ENCODE measurements at regions not wholly inside any gene's neighbourhood (a gene's known extent, or its start where the extent isn't known, plus 50 kb on each side); places are given as distances from the start of the nearest gene placed in this dataset.
A peak's percentile ranks its signal among the peaks of the same experiment; 100 is the strongest.

DNA sequence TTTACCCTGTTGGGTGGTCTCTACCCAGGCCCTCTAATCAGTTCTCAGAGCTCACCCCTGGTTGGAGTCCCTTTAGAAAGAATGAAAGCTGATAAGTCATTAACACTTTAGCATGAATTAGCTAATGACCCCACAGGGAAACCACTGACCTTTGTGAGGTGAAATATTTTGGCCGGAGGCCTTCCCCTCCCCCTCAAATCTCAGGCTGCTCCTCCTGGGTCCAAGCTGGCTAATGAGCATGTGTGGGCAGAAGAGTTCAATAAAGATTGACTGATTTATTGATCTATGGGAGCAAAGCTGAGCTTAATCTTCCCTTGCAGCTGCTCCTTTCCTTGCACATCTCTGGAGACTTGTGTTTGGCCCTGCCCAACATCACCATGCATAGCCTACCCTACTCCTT, 78.8 kb upstream of the CCDC85A start:
- DNase-seq = no peak

DNA sequence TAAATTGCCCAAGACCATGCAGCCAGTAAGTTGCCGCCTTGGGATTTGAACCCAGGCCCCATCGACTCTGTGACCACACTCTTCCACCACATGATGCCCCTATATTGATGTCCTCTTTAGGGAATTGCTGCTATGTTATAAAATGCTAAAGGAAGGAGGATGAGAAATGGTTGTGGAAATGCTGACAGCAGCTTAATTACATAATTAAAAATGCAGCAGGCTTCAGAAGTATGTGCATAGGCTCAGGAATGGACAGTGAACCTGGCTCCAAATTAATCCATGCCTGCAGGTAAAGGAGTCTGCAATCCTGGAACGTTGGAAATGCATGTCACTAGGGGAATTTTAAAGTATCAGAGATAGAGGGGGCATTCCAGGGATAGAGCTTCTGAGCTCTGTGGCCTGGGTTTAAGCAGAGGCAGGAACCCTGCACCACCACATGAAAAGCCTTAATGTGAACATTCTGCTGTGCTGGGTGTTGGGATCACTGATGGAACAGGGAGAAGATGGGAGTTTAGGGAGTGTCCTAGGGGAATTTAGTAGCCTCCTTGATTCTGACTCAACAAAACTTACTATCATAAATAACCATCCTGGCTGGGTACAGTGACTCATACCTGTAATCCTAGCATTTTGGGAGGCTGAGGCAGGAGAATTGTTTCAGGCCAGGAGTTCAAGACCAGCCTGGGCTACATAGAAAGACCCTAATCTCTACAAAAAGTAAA, 76.1 kb upstream of the CCDC85A start:
- DNase-seq = no peak

DNA sequence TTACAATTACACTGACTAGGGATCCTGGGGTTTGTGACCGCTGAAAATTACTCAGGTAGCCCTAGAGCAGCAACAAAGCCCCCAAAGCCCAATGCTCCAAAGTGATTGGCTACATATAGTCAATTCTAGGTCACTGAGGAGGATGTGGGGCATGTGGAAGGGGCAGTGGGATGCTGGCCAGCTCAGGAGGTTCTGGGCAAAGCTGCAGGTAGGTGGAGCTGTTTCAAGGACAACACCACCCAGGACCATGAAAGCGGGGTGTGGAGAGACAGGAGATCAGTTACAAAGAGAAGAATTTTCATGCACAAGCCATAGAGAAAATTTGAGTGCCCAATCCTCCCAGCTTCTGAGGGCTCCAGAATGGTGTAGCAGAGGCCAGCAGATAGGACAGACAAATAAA, 75.0 kb upstream of the CCDC85A start:
- DNase-seq = no peak

DNA sequence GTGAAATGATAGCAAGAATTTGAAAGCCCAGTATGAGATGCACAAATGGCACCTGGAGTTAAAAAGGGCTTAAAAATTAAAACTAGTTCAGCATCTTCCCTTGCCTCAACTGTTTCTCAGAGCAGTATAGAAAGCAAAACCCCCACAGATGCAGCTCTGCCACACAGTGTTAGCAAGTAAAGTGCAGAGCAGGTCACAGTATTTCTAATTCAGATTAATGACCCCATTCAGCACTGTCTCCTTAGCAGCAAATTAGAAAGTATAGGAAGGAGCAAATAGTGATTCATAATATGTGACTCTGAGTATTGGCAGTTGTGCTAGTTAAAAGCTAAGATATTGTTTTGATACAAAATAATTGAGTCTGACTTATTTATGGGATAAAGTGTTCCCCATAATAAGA, 73.8 kb upstream of the CCDC85A start:
- no peak for DNase-seq

DNA sequence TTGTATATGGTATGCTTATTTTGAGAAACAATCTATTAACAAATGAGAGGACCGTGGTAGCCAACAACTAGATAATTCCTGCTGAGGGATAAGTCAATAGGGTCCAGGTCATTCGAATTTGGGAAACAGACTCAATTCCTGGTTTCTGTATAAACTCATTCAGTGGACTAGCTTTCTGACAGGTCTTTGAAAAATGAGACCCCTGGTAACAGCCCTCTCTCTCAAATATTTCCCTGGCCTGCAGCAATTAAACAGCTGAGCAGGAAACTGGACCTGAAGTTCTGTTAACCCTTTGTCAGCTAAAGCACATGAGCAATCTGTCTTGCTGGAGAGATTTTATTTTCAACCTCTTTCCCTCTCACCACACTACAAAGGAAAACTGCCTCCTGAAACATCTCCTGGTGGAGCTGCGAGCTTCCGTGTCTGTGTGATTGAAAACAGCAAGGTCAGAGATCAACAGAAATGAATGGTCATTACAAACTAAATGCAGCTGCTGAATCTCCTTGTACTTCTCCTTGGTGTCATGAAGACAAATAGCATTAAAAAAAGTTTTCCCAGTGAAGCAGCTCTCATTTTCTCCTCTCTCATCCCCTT, 70.3 kb upstream of the CCDC85A start:
- no peak for DNase-seq

DNA sequence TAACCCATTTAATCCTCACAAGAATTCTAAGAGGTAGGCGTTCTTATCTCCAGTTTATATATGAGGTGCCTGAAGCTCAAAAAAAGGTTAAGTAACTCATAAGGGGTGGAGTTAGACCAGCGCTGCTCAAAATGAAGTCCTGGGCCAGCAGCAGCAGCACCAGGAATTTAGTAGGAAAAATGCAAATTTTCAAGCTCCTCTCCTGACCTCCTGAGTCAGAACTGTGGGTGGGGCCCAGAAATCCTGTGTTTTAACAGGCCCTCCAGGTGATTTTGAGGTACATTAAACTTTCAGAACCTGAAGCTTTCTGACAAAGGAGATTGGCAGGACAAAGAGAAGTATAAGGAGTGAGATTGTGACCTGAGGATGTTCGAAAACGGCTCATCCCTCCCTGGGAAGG, 66.0 kb upstream of the CCDC85A start:
- no peak for DNase-seq

DNA sequence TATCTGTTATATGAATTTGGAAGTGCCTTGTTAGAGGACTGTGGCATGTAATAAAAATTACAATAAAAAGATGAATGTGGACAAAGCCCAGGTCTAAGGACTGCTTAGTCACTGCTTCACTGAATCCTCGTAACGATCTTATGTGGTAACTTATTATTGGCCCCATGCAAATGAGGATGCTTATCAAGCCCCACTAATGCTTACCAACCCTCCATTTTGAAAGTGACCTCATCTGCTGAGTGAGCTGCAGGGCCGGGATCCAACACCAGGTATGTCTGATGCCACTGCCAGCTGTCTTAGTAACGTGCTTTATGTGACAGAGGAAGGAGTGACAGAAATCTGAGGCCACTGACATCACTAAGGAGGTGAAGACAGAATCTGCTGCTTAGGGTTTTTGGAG, 65.3 kb upstream of the CCDC85A start:
- no peak for DNase-seq

DNA sequence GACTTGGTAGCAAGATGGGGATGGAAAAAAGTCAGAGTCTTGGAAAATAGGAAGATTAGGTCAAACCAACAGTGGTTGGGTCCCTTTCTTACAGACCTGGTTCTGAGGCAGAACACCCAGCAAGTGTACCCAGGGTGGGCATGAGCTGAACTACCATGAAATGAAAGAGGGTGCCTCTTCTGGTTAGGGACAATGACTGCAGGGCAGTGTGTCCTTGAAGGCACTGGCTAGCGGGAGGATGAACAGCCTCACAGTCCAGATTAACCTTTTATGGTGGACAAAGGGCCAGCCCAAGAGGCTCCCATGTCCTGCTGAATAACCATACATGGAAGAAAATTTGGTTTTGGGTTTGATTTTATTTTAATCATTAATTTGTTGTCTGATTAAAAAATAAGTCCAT, 61.8 kb upstream of the CCDC85A start:
- no peak for DNase-seq

DNA sequence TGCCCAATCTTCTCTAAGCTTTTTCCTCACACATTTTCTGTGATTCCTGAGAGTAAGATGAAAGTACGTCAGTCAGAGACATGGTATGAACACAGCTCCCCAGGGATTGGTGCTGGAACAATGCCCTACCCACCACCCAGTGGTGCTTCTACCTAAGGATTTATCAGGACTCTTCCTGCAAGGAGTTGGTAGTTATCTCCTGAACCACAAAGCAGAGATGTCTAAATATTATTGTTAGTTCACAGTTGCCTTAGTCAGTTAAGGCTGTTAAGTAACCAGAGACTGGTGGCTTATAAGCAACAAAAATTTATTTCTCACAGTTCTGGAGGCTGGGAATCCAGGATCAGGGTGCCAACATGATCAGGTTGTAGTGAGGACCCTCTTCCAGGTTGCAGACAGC, 60.3 kb upstream of the CCDC85A start:
- no peak for DNase-seq

DNA sequence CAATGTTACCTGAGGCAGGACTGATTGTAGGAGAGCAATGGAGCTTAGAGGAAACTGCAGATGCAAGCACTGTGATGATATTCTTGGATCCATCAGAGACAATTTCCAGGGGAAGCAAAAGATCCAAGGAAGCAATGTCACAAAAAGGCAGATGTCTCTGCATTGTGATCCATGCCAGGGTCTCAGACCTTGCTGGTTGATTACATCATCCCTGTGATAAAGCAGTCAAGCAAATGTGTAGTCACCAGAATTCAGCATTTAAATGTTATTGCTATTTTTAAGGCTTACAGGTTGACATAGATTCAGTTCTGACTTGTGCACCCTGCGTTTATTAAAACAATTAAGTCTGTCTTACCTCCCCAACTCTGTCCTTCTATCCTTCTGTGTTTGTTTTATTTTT, 56.8 kb upstream of the CCDC85A start:
- no peak for DNase-seq

DNA sequence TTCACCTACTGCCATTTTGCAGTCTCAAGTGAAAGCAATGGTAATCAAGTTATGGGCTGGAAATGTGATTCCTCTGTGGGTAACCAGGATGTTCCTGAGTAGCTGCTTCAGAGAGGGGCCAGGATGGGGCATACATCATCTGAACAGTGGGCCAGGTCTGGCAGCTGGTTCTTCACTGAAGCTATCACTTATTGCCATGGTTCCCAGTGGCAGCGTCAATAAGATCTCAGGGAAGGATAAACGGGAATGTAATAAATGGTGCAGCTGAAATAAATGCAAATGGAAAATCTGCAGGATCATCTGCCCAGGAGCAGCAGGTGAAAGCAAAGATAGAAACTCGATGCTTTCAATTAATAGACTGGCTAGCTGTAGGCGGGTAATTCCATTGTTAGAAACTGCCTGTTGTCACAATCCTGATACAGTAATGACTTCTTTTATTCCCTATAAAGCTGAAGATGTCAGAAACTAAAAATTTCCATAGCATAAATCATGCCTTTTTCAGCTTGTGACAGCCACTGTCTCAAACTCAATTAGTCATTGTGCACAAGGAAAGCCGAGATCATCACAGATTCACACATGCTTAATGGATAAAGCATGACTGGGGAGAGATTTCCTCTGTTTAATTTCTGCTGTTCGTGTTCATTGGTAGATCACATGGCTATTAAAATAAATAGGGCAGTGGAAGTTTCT, 56.2 kb upstream of the CCDC85A start:
- DNase-seq = no peak

DNA sequence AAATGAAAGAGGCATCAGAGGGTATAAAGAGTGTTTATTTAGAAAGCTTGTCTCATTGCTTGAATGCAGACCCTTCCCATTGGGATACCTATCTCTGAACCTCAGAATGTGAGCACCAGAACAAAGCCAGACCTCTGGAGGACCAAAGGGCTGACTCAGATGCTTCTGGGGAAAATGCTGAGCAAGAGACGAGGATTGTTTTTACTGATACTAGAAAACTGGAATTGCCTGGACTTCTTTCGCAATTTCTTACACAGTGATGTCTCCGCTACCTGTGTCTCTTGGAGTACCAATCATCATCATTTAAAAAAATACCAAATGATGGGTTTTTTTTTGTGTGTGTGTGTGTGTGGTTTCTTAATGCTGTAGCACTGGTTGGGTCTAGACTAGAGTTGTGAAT, 55.6 kb upstream of the CCDC85A start:
- DNase-seq = no peak

DNA sequence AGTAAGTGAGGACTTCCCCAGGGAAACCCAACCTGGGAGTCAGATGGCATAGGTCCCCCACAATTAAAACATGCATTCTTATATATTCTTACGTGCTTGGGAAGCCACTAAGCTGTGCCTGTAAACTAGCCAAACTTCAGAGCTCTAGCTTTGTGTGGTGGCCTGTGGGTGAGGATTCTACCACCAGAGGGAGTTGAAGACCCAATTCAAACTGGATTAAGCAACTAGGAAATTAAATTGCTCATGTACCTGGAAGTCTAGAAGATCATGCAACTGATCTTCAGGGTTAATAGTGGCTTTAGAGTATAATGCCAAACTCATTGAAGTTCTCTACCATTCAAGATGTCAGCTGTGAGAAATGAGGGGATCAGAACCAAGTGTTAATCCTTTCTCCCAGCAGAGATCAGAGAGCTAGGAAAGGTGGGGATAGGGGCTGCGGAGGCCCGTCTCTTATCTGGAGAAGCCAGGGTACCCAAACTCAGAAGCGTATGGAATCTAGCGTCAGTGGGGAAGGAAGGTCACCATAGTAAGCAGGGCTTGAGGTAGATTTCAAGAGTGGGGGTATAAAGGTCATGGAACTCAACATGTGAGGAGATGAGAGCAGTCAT, 53.2 kb upstream of the CCDC85A start:
- peak; percentile 6 for DNase-seq

DNA sequence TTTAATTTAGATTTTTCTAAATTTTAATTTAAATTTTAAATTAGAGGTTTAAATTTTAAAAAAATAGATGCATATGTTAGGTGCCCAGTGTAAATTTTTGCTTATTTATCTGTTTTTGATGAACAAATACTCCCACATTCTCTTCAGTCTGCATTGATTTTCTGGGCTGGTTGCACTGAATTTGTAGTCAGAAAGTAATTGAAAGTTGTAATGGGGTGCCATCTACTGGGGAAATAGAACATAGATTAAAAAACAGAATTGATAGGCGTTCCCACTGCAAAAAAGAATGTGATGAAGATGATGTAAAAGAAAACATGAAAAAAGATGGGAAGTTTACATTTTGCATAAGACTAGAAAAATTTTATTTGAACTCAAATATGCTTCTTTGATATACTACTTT, 51.7 kb upstream of the CCDC85A start:
- DNase-seq = peak; percentile 36

DNA sequence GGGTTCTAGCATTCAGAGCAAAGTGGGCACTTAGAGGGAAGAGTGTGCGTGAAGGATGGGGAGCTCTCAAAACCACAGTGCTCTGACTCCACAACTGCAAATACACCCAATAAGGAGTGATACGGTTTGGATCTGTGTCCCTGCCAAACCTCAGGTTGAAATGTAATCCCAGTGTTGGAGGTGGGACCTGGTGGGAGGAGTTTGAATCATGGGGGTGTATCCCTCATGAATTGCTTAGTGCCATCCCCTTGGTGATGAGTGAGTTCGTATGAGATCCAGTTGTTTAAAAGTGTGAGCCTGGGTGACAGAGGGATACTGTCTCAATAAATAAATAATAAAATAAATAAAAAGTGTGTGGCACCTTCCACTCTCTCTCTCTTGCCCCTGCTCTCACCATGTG, 50.3 kb upstream of the CCDC85A start:
- no peak for DNase-seq

DNA sequence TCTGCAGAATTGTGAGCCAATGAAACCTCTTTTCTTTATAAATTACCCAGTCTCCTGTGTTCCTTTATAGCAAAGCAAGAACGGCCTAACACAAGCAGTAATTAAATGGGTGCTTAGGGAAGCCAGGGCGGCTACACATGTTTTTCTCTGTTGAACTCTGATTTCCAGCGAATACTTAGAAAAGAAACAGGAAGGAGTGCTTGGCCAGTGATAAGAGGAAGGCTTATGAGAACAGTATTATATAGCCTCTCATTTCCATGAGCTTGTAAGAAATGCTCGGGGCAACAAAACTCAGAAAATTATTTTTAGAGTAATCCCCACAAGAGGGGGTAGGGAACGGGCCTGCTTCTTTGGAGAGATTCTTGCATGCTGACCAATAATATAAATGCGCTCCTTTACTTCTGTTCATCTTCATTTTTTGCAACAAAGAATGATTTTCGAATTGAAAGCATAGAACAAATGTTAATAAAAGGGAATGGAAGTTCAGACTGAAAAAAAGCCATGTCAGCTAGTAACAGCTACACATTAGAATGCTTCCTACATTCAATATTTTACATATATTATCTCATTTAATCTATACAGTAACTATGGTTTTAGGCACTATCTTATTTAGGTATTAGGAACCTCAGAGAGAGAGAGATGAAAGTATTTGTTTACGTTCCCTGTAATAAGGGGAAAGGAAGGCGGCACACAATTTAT, 49.7 kb upstream of the CCDC85A start:
- DNase-seq = no peak

All from activated CD4-positive, alpha-beta T cell treated with anti-CD3 and anti-CD28 coated beads, Interleukin-10, Interleukin-2, amounts not matched to agents 100 ng/mL and 50 ng/mL, durations not matched to agents 16 hours and 8 hours (primary cell).